SJSA1 (cell line): ENCODE measurements at regions not wholly inside any gene's neighbourhood (a gene's known extent, or its start where the extent isn't known, plus 50 kb on each side); places are given as distances from the start of the nearest gene placed in this dataset.

Experiments used
- DNase-seq, 2 experiments: peaks; one replicate each; pipeline ENCODE4 v3.0.0-alpha.2; 2015 to 2020; ENCODE audit warnings: low spot score in 2 of 2, low read depth in 1 of 2
- H3K27ac ChIP-seq: fragments of 250-450 bp; sonication (Bioruptor Pico); 2 replicates; pipeline ENCODE4 v1.5.1; 2020; ENCODE audit warnings: mild to moderate bottlenecking, moderate library complexity
- H3K27me3 ChIP-seq: fragments of 250-450 bp; sonication (Bioruptor Pico); replicated peaks from 2 replicates; pipeline ENCODE4 v1.5.1; 2020; ENCODE audit warnings: mild to moderate bottlenecking, moderate library complexity
- H3K36me3 ChIP-seq: fragments of 250-450 bp; sonication (Bioruptor Pico); 2 replicates; pipeline ENCODE4 v1.5.1; 2020; ENCODE audit warnings: mild to moderate bottlenecking
- H3K4me1 ChIP-seq: fragments of 250-450 bp; sonication (Bioruptor Pico); replicated peaks from 2 replicates; pipeline ENCODE4 v1.6.1; 2021; ENCODE audit warnings: mild to moderate bottlenecking
- H3K4me3 ChIP-seq: fragments of 250-450 bp; sonication (Bioruptor Pico); 2 replicates; pipeline ENCODE4 v1.5.1; 2020; ENCODE audit warnings: mild to moderate bottlenecking
- H3K9me3 ChIP-seq: fragments of 250-450 bp; sonication (Bioruptor Pico); replicated peaks from 2 replicates; pipeline ENCODE4 v1.5.1; 2020; ENCODE audit warnings: mild to moderate bottlenecking

DNA sequence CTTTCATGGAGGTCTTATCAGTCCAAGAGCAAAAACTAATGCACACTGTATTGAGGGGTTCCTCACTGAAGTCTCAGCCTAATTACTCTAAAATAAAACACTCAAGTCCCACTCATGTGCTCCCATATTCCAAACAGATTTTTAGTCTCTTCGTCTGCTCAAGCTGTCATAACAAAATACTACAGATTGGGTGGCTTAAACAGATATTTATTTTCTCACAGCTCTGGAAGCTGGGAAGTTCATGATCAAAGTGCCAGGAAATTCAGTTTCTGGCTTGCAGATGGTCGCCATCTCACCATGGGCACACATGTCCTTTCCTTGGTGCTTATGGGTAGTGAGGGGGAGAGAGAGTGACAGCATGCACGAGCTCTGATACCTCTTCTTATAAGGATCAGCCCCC lies 147.5 kb downstream of the ANXA2 start:
- Histone ChIP-seq H3K36me3 (no peaks in the 10 kb centered on the region), H3K27ac (no peak overlapping the region), H3K27me3 (peaks cover 14% of the 10 kb centered on the region), H3K4me3 (no peak overlapping the region), H3K9me3 (no peaks in the 10 kb centered on the region), H3K4me1 (peaks cover 2% of the 10 kb centered on the region)
- no peak for DNase-seq

DNA sequence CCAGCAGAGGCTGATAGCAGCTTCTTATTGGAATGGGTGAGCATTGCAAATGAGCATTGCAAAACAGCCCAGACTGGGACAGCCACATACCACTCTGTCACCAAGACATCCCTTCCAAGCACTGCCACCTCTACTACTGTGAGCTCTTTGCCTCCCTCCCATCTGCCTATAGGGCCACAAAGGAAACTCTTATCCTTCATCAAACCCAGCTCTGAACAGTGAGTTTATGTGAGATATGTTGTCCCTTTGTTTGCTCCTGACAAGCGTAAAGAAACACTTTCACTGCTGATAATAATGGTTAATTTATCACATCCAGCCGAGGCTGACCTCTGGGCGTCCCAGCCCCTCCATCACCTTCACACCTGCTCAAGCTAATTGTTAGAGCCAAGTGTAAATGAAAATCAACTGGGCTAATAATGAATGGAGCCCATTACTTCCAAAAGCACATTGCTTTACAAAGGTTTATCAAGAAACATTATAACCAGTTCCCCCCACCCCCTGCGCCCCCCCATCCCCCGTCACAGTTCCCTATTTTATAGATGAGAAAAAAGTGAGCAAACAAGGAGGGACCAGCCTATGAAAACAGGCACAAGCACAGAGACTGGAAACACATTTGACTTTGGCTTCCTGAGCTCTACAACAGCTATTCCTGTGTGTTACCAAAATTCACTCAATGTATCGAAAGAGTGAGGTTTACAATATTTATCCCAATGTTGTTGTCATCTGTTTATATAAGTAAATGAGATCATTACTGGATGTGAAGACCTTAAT lies 146.3 kb downstream of the ANXA2 start:
- H3K4me3 ChIP-seq: no peak overlapping the region
- no peak for DNase-seq
- H3K36me3 ChIP-seq: no peaks in the 10 kb centered on the region
- H3K27ac ChIP-seq: no peak overlapping the region
- H3K4me1 ChIP-seq: peaks cover 6% of the 10 kb centered on the region
- H3K27me3 ChIP-seq: peaks cover 14% of the 10 kb centered on the region
- no peaks in the 10 kb centered on the region for H3K9me3 ChIP-seq

DNA sequence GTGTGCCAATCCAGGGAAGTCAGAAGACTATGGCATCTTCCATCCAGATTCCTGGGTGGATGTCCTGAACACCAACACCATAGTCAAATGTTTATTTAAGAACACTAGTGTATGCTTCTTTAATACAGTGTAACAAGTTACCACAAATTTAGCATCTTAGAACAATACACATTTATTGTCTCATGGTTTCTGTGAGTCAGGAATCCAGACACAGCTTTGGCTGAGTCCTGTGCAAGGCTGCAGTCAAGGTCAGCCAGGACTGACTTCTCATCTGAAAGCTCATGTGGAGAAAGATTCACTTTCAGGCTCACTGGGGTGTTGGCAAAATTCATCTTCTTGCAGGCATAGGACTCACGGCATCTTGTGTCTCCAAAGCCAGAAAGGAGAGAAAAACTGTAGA lies 143.4 kb downstream of the ANXA2 start:
- no peaks in the 10 kb centered on the region for H3K36me3 ChIP-seq
- H3K9me3 ChIP-seq: no peaks in the 10 kb centered on the region
- no peak overlapping the region for H3K27ac ChIP-seq
- DNase-seq: no peak
- peaks cover 6% of the 10 kb centered on the region for H3K4me1 ChIP-seq
- H3K4me3 ChIP-seq: no peak overlapping the region
- peaks cover 5% of the 10 kb centered on the region for H3K27me3 ChIP-seq

DNA sequence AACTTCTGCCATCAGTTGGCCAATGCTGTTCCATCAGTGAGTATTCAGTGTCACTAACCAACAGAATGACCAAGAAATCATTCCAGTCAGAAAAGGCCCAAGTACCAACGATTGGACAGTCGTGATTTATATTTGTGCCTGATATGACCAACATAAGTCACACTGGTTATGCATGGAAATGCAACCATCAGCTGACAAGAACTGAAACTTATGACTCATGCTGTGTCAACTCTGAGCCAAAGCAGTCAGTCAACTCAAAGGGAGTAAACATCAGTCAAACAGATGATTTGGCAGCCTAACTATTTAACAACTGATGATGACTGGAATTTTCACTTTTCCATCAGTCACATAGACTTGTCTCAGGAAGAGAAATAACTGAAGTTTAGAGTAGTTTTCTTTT lies 142.4 kb downstream of the ANXA2 start:
- no peaks in the 10 kb centered on the region for H3K9me3 ChIP-seq
- peak in 1 of 2 experiments; percentile 10 for DNase-seq
- H3K27ac ChIP-seq: no peak overlapping the region
- H3K4me3 ChIP-seq: no peak overlapping the region
- peaks cover 2% of the 10 kb centered on the region for H3K27me3 ChIP-seq
- H3K36me3 ChIP-seq: no peaks in the 10 kb centered on the region
- H3K4me1 ChIP-seq: peaks cover 6% of the 10 kb centered on the region

DNA sequence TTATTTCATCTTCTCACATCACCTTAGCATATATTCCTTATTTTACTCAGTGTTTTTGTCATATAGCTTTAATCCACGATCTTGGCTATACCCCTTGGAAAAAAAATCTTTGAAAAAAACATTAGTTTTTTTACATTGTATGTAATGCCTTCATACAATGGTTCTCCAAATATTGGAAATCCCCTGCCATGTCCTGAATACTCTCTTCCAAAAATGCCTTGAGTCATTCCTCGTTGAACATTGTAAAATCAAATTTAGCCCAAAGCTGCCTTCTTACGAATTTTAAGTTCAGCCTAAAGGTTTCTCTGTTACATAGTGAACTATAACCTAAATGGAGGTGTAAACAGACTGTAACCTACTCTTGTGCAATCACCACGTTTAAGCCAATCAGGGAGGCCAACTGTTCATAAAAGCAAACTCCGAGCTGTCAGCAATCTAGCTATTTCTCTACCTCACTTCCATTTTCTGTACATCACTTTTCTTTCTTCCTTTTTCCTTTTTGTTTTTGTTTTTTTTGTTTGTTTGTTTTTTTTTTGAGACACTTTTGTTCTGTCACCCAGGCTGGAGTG lies 140.1 kb downstream of the ANXA2 start:
- no peak overlapping the region for H3K27ac ChIP-seq
- DNase-seq: no peak

DNA sequence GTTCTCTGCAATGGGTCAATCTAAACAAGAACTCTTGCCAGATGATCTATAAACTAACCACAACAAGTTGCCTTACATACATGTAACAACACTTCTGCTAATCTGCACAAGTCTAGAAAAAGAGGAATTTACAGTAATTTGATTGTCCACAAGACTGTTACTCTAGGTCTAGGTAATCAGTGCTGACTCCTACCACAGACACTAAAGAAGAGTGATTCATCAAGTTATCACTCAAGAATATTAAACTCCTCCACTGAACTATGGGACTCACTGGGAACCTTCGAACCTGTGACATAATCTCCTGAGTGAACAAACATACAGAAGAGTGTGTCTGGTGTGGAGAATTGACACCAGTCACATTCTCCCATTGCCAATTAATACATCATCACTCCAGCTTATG lies 138.3 kb downstream of the ANXA2 start:
- H3K4me1 ChIP-seq: peaks cover 6% of the 10 kb centered on the region
- H3K9me3 ChIP-seq: no peaks in the 10 kb centered on the region
- peaks cover 7% of the 10 kb centered on the region for H3K27me3 ChIP-seq
- no peak for DNase-seq
- no peak overlapping the region for H3K27ac ChIP-seq
- H3K4me3 ChIP-seq: no peak overlapping the region
- H3K36me3 ChIP-seq: no peaks in the 10 kb centered on the region

More for the DNA sequence above, 140.1 kb downstream of the ANXA2 start:
- H3K4me1 ChIP-seq: peaks cover 6% of the 10 kb centered on the region
- H3K36me3 ChIP-seq: no peaks in the 10 kb centered on the region
- H3K9me3 ChIP-seq: no peaks in the 10 kb centered on the region
- no peak overlapping the region for H3K4me3 ChIP-seq
- no peaks in the 10 kb centered on the region; the same call in 1 of the 2 replicates for H3K27me3 ChIP-seq

DNA sequence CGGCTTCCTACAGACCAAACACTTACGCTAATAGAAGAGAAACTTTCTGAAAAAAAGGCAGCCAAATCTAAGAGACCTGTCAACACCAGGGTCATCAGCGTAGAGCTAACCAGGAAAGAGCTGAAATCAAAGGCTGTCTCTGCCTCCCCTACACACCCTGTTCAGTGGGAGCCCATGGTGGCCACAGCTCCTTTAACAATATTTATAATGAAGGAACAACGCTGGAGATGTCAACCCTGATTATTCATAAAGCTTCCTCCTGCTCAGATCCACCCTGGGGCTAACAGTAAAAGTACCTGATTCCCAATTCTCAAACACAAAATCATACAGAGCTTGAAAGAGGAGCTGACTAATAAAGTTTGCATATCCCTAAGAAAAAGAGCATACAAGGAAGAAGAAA lies 133.7 kb downstream of the ANXA2 start:
- H3K4me3 ChIP-seq: no peak overlapping the region
- no peak overlapping the region for H3K27ac ChIP-seq
- no peaks in the 10 kb centered on the region for H3K36me3 ChIP-seq
- H3K4me1 ChIP-seq: no peaks in the 10 kb centered on the region
- H3K27me3 ChIP-seq: peaks cover 9% of the 10 kb centered on the region
- H3K9me3 ChIP-seq: no peaks in the 10 kb centered on the region
- no peak for DNase-seq

DNA sequence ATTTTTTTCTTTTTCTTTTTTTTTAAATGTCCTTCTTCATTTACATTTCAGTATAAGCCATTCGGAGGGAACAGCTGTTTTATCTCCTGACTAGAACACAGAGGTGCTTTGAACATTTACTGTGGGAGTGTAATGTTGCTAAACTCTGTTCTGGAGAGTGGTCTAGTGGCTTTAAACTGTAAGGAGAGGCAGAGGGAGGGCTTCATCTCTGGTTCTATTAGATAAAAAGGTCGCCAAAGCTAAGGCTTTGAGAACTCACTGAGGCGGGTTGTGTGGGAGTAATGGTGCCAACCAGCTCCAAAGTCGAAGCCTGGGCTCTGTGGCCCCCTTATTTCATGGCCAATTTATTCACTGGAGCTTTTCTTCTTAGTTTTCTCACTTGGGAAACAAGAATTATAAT lies 133.2 kb downstream of the ANXA2 start:
- peaks cover 9% of the 10 kb centered on the region for H3K27me3 ChIP-seq
- no peaks in the 10 kb centered on the region for H3K36me3 ChIP-seq
- no peaks in the 10 kb centered on the region for H3K4me1 ChIP-seq
- no peak overlapping the region for H3K4me3 ChIP-seq
- no peak overlapping the region for H3K27ac ChIP-seq
- DNase-seq: no peak
- H3K9me3 ChIP-seq: no peaks in the 10 kb centered on the region

DNA sequence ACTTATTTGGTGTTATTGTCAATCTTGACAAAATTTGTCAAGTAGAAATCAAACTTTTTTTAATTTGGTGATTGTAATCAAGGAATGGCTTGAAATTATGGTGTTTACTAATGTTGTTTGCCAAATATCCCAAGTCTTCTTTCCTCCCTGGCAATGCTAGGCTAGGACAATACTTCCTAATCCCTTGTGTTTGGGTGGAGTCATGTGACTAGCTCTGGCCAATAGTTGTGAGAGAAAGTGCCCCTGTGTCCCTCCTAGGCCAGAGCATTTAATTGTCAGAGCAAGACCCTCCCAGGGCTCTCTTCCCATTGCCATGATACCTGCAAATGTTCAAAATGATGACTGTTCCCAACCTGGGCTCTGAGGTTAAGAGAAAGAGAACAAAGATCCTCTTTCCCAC lies 132.7 kb downstream of the ANXA2 start:
- no peak for DNase-seq
- H3K27ac ChIP-seq: no peak overlapping the region
- H3K4me1 ChIP-seq: no peaks in the 10 kb centered on the region
- H3K9me3 ChIP-seq: no peaks in the 10 kb centered on the region
- H3K27me3 ChIP-seq: peaks cover 9% of the 10 kb centered on the region
- H3K4me3 ChIP-seq: no peak overlapping the region
- H3K36me3 ChIP-seq: no peaks in the 10 kb centered on the region

DNA sequence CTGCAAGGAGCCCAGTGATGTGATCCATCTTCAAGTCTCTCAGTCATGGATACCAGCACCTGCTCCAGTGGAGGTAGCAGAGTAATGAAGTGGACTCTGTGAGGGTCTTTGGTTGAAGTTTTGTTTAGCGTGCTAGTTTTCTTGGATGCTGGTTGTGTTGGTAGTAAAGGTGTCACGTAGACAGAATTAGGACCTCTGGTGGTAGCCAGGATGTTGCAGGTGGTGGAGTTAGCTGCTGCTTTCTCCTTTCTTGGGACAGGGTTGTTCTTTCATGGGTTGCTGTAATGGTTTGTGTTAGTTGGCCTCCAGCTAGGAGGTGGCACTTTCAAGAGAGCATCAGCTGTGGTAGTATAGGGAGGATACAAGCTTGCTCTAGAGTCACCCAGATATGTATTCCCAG lies 125.2 kb downstream of the ANXA2 start:
- Histone ChIP-seq H3K36me3 (no peaks in the 10 kb centered on the region), H3K27ac (no peak overlapping the region), H3K27me3 (0 out of 2 replicates have a peak, but pooled peaks cover 6% of the 10 kb centered on the region), H3K4me1 (no peaks in the 10 kb centered on the region), H3K9me3 (0 out of 2 replicates have a peak, but pooled peaks cover 5% of the 10 kb centered on the region), H3K4me3 (no peak overlapping the region)
- no peak for DNase-seq

DNA sequence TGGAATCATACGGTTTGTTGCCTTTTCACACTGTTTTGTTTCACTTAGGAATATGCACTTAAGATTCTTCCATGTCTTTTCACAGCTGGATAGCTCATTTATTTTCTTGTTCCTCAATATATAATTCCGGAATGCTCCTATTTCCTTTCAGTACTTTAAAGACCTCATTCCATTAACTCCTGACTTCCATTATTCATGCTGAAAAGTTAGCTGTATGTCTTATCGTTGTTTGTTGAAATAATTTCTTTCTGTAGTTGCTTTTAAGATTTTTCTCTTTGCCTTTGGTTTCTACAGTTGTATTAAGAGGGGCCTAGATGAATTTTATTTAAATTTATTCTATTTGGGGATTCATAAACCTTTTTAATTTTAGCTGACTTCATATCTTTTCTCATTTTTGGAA lies 122.2 kb downstream of the ANXA2 start:
- no peak for DNase-seq
- peaks cover 9% of the 10 kb centered on the region; the same call in 1 of the 2 replicates for H3K27me3 ChIP-seq
- 0 out of 2 replicates have a peak, but pooled peaks cover 5% of the 10 kb centered on the region for H3K9me3 ChIP-seq
- no peaks in the 10 kb centered on the region for H3K4me1 ChIP-seq
- no peak overlapping the region for H3K4me3 ChIP-seq
- H3K27ac ChIP-seq: no peak overlapping the region
- H3K36me3 ChIP-seq: no peaks in the 10 kb centered on the region

DNA sequence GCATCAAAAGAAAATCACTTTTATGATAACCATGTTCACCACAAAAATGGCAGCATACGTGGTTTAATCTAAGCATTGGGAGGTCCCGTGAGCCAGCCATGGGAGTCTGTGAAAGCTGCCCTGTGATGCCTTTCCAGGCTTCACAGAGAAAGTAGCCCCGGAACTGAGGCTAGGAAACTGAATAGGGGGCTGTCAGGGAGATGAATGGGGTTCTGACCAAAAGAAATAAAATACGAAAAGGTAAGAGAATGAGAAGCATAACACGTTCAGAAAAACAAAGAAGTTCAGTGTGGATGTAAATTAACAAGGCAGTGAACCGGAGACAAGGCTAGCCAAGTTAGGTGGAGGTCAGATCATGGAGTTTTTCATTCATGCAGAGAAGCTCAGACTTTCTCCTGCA lies 118.9 kb downstream of the ANXA2 start:
- no peak overlapping the region for H3K27ac ChIP-seq
- no peaks in the 10 kb centered on the region for H3K36me3 ChIP-seq
- H3K4me3 ChIP-seq: no peak overlapping the region
- 0 out of 2 replicates have a peak, but pooled peaks cover 5% of the 10 kb centered on the region for H3K9me3 ChIP-seq
- H3K4me1 ChIP-seq: no peaks in the 10 kb centered on the region
- H3K27me3 ChIP-seq: peaks cover 10% of the 10 kb centered on the region; the same call in 1 of the 2 replicates
- DNase-seq: no peak

DNA sequence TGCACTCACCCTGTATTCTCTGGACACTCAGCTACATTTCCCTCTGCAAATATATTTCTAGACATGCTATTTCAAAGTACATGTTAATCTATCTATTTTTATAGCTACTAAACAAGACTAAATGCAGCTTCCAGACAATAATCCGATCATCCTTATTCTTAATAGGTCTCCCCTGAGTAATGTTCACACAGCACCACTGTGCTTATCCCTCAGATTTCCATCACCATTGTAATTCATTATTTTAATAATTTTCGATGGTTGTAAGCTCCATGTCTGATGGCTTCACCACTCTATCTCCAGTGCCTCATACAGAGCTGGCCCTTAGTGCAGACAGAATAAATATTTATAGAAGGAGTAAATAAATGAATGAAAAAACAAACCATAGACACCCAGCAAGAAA lies 117.5 kb downstream of the ANXA2 start:
- H3K36me3 ChIP-seq: no peaks in the 10 kb centered on the region
- no peaks in the 10 kb centered on the region for H3K9me3 ChIP-seq

DNA sequence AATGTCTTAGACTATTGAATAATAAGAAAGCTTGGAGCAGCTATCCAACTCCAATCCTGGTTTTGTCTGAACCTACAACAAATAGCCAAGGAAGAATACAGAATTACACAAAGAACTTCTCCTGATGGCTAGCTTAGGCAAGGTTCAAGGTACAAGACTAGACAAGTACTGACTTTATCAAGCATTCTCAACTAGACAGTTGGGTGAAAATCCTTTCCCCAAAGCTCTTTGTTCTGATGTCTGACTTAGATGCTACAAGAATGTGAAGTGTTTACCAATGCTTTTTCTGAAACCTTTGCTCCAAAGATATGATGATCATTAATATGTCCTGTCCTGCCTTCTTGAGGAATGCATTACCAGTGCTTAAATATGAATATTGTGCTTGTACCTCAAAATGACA lies 113.8 kb downstream of the ANXA2 start:
- H3K4me3 ChIP-seq: no peak overlapping the region
- H3K27ac ChIP-seq: no peak overlapping the region
- H3K4me1 ChIP-seq: no peaks in the 10 kb centered on the region
- no peaks in the 10 kb centered on the region for H3K9me3 ChIP-seq
- no peak for DNase-seq
- no peaks in the 10 kb centered on the region for H3K36me3 ChIP-seq
- H3K27me3 ChIP-seq: peaks cover 10% of the 10 kb centered on the region; the same call in 1 of the 2 replicates

More for the DNA sequence above, 117.5 kb downstream of the ANXA2 start:
- H3K4me3 ChIP-seq: no peak overlapping the region
- DNase-seq: no peak
- H3K4me1 ChIP-seq: no peaks in the 10 kb centered on the region
- peaks cover 12% of the 10 kb centered on the region; the same call in 1 of the 2 replicates for H3K27me3 ChIP-seq
- no peak overlapping the region for H3K27ac ChIP-seq
